Astrocyte (in vitro differentiated cells and primary cell): ENCODE measurements at regions not wholly inside any gene's neighbourhood (a gene's known extent, or its start where the extent isn't known, plus 50 kb on each side); places are given as distances from the start of the nearest gene placed in this dataset.
"Not testable (repeated sequence)": the region's sequence is repeated elsewhere in the genome, so short reads cannot be mapped to it uniquely, and the experiment has no call there.

Experiments
- CTCF ChIP-seq: IDR thresholded peaks from 2 replicates; pipeline ENCODE4 v1.5.1; 2011; ENCODE audit warnings: low read depth, mild to moderate bottlenecking, inconsistent platforms, low read length, moderate library complexity; ENCODE audit not compliant: insufficient read depth
- EZH2 ChIP-seq: IDR thresholded peaks from 2 replicates; pipeline ENCODE4 v1.6.1; 2012; ENCODE audit warnings: mild to moderate bottlenecking, low read length, inconsistent platforms; ENCODE audit not compliant: insufficient read depth

- TF ChIP-seq EZH2, CTCF: not testable (repeated sequence)
Observed at GRCh38 chr4:163737846-163738245, 243.4 kb downstream of the TMA16 start.
